Renal cortical epithelial cell (primary cell): ENCODE measurements at regions not wholly inside any gene's neighbourhood (a gene's known extent, or its start where the extent isn't known, plus 50 kb on each side); places are given as distances from the start of the nearest gene placed in this dataset.

Source experiments
- DNase-seq: peaks from one replicate; pipeline ENCODE4 v3.0.0-alpha.2; 2011; ENCODE audit warnings: low read depth

GRCh38 chr6:119544325-119545175 is 195.0 kb upstream of the MAN1A1 start:
- no peak for DNase-seq

GRCh38 chr6:119543332-119543731 is 193.8 kb upstream of the MAN1A1 start:
- no peak for DNase-seq

- no peak for DNase-seq
These were observed 192.5 kb upstream of the MAN1A1 start for GRCh38 chr6:119542037-119542436.

GRCh38 chr6:119541132-119541905 is 191.8 kb upstream of the MAN1A1 start:
- DNase-seq = peak; percentile 89

- DNase-seq = no peak
These were observed 190.9 kb upstream of the MAN1A1 start for GRCh38 chr6:119540417-119540816.

GRCh38 chr6:119539066-119539746 is 189.6 kb upstream of the MAN1A1 start:
- DNase-seq = no peak

- no peak for DNase-seq
These were observed 187.1 kb upstream of the MAN1A1 start for GRCh38 chr6:119536666-119537065.

GRCh38 chr6:119535332-119535731 is 185.8 kb upstream of the MAN1A1 start:
- no peak for DNase-seq

- DNase-seq = peak; percentile 26
These were observed 184.2 kb upstream of the MAN1A1 start for GRCh38 chr6:119533603-119534279.

GRCh38 chr6:119527231-119527578 is 177.6 kb upstream of the MAN1A1 start:
- peak; percentile 1 for DNase-seq

- no peak for DNase-seq
These were observed 177.1 kb upstream of the MAN1A1 start for GRCh38 chr6:119526561-119527230.

- no peak for DNase-seq
These were observed 174.8 kb upstream of the MAN1A1 start for GRCh38 chr6:119524410-119524809.

- no peak for DNase-seq
These were observed 174.0 kb upstream of the MAN1A1 start for GRCh38 chr6:119523556-119523955.

- DNase-seq = no peak
These were observed 171.7 kb upstream of the MAN1A1 start for GRCh38 chr6:119521251-119521650.

GRCh38 chr6:119517428-119517827 is 167.9 kb upstream of the MAN1A1 start:
- no peak for DNase-seq

GRCh38 chr6:119514345-119514744 is 164.8 kb upstream of the MAN1A1 start:
- no peak for DNase-seq

GRCh38 chr6:119511024-119511423 is 161.5 kb upstream of the MAN1A1 start:
- DNase-seq = no peak

- no peak for DNase-seq
These were observed 160.7 kb upstream of the MAN1A1 start for GRCh38 chr6:119510246-119510645.

- no peak for DNase-seq
These were observed 157.1 kb upstream of the MAN1A1 start for GRCh38 chr6:119506631-119507174.

GRCh38 chr6:119501798-119502483 is 152.4 kb upstream of the MAN1A1 start:
- no peak for DNase-seq

GRCh38 chr6:119499797-119500196 is 150.2 kb upstream of the MAN1A1 start:
- no peak for DNase-seq
